Stimulated activated CD4-positive, alpha-beta T cell treated with anti-CD3 and anti-CD28 coated beads, Interleukin-4, amount 100 ng/mL, for 1 hour (primary cell): ENCODE measurements at regions not wholly inside any gene's neighbourhood (a gene's known extent, or its start where the extent isn't known, plus 50 kb on each side); places are given as distances from the start of the nearest gene placed in this dataset.

Source experiments
- DNase-seq: peaks from one replicate; pipeline ENCODE4 v3.0.0-alpha.2; 2020

- no peak for DNase-seq
Observed at GRCh38 chr5:174293006-174293405, 247.5 kb downstream of the NSG2 start.

GRCh38 chr5:174293481-174293880, 248.0 kb downstream of the NSG2 start:
- no peak for DNase-seq

GRCh38 chr5:174294891-174295620, 249.6 kb downstream of the NSG2 start:
- no peak for DNase-seq

- DNase-seq, result no peak
Observed at GRCh38 chr5:174295702-174296436, 250.4 kb downstream of the NSG2 start.

GRCh38 chr5:174300118-174300940, 254.8 kb downstream of the NSG2 start:
- no peak for DNase-seq

GRCh38 chr5:174300941-174301761, 255.6 kb downstream of the NSG2 start:
- no peak for DNase-seq

- no peak for DNase-seq
Observed at GRCh38 chr5:174301848-174302625, 256.5 kb downstream of the NSG2 start.

- DNase-seq, result no peak
Observed at GRCh38 chr5:174303035-174303434, 257.5 kb downstream of the NSG2 start.

- DNase-seq, result no peak
Observed at GRCh38 chr5:174303437-174304045, 258.0 kb downstream of the NSG2 start.

GRCh38 chr5:174305241-174305681, 259.8 kb downstream of the NSG2 start:
- DNase-seq, result no peak

GRCh38 chr5:174306345-174307030, 261.0 kb downstream of the NSG2 start:
- DNase-seq, result no peak

- DNase-seq, result no peak
Observed at GRCh38 chr5:174307031-174307408, 261.5 kb downstream of the NSG2 start.

GRCh38 chr5:174307656-174308271, 262.3 kb downstream of the NSG2 start:
- DNase-seq, result no peak

- DNase-seq, result no peak
Observed at GRCh38 chr5:174309131-174309795, 263.8 kb downstream of the NSG2 start.

- no peak for DNase-seq
Observed at GRCh38 chr5:174310243-174310642, 264.7 kb downstream of the NSG2 start.

GRCh38 chr5:174310706-174311105, 265.2 kb downstream of the NSG2 start:
- DNase-seq, result no peak

GRCh38 chr5:174311121-174311520, 265.6 kb downstream of the NSG2 start:
- DNase-seq, result no peak

GRCh38 chr5:174311531-174312269, 266.2 kb downstream of the NSG2 start:
- DNase-seq, result peak; percentile 69

GRCh38 chr5:174312270-174312617, 266.7 kb downstream of the NSG2 start:
- DNase-seq, result no peak
